MM.1S (cell line): ENCODE measurements at regions not wholly inside any gene's neighbourhood (a gene's known extent, or its start where the extent isn't known, plus 50 kb on each side); places are given as distances from the start of the nearest gene placed in this dataset.

Source experiments
- CTCF ChIP-seq: fragments of 300-600 bp; sonication (generic); IDR thresholded peaks from 2 replicates; pipeline ENCODE4 v1.5.1; 2016; ENCODE audit warnings: antibody characterized with exemption, low read length, mixed read lengths
- EZH2 ChIP-seq: fragments of 300-600 bp; sonication (generic); optimal IDR thresholded peaks from 2 replicates; pipeline ENCODE3; 2017; ENCODE audit warnings: low read depth, mild to moderate bottlenecking, antibody characterized with exemption, low read length, mixed read lengths

DNA sequence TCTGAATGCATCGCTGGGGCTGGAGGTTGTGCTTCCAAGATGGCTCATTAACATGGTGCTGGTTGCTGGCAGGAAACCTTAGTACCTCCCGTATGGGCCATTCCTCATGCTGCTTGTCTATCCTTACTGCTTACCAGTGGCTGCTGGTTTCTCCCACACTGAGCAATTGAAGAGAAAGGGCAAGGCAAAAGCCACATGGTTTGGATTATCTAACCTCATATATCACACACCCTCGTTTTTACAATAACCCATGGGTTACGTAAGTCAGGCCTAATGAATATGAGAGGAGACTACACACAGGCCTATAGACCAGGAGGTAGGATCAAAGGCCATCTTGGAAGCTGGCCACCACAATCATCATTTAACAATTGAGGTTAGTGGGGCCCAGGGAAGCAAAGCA lies 141.8 kb upstream of the EDNRA start:
- TF ChIP-seq CTCF (no peak), EZH2 (no peak)
